Adrenal gland (tissue), 9 donors: ENCODE measurements at regions not wholly inside any gene's neighbourhood (a gene's known extent, or its start where the extent isn't known, plus 50 kb on each side); places are given as distances from the start of the nearest gene placed in this dataset.

Experiments
- DNase-seq, 7 donors: peaks; one replicate each; pipeline ENCODE4 v3.0.0-alpha.2; 2019 to 2020
- H3K27ac ChIP-seq, 5 donors: fragments of 200-600 bp; sonication (generic) in 4 of 5; 1 replicate in 3 of 5; 2 replicates in 2 of 5; pipeline versions ENCODE4 v1.5.1 to v1.8.0; 2016 to 2020; ENCODE audit warnings: mild to moderate bottlenecking in 1 of 5
- H3K27me3 ChIP-seq: fragments of 200-600 bp; 2 replicates; pipeline ENCODE4 v1.8.0; 2021
- H3K36me3 ChIP-seq, 2 donors: fragments of 200-600 bp; replicated peaks in 1 of 2; 1 replicate in 1 of 2; 2 replicates in 1 of 2; pipeline versions ENCODE4 v1.5.1 to v1.8.0; 2018 to 2022
- H3K4me1 ChIP-seq, 2 donors: fragments of 200-600 bp; replicated peaks in 1 of 2; 1 replicate in 1 of 2; 2 replicates in 1 of 2; pipeline versions ENCODE4 v1.5.1 to v1.8.0; 2018 to 2021
- H3K4me3 ChIP-seq, 4 donors: fragments of 200-600 bp; sonication (generic) in 3 of 4; one replicate each; pipeline ENCODE4 v1.5.1; 2016 to 2018
- H3K9me3 ChIP-seq, 3 donors: fragments of 200-600 bp; sonication (generic) in 1 of 3; replicated peaks in 1 of 3; 1 replicate in 2 of 3; 2 replicates in 1 of 3; pipeline versions ENCODE4 v1.5.1 to v1.8.0; 2016 to 2021
- CTCF ChIP-seq, 6 experiments: fragments of 450-650 bp in 4 of 6; fragments of 200-600 bp in 2 of 6; sonication (generic) in 1 of 6; IDR thresholded peaks; 1 replicate in 5 of 6; 2 replicates in 1 of 6; pipeline versions ENCODE4 v1.5.1 to v1.8.0; 2016 to 2021; ENCODE audit warnings: antibody characterized with exemption in 6 of 6, mild to moderate bottlenecking in 2 of 6, moderate library complexity in 1 of 6
- POLR2A ChIP-seq, 2 donors: fragments of 450-650 bp; IDR thresholded peaks; one replicate each; pipeline ENCODE4 v1.6.1; 2017; ENCODE audit warnings: antibody characterized with exemption in 2 of 2, mild to moderate bottlenecking in 2 of 2, moderate library complexity in 1 of 2
- WGBS, 4 donors: extraction: QIAGEN DNeasy Blood & Tissue Kit in 2 of 4; methylation state at CpG; one replicate each; pipeline versions ENCODE4 v1.1.5 to v1.1.7; 2013 to 2017; 5-methylcytosine and 5-hydroxymethylcytosine counted together
- intact Hi-C, 2 donors: fragments of 100-400 bp; cut with DNase I; formaldehyde crosslinking; loops; one replicate each; pipeline versions ENCODE4 v1.14.1 to v1.15.0; 2022 to 2023
- donor health status: healthy with polysubstance abuse.
- donor health status: Bipolar disorder and iron deficiency.
- donor health status: DM: yes; HTN: yes; CAD: no.
- donor health status: DM: no; HTN: no; CAD: no.
- donor health status: DM: no; HTN: no; CAD: no.

DNA sequence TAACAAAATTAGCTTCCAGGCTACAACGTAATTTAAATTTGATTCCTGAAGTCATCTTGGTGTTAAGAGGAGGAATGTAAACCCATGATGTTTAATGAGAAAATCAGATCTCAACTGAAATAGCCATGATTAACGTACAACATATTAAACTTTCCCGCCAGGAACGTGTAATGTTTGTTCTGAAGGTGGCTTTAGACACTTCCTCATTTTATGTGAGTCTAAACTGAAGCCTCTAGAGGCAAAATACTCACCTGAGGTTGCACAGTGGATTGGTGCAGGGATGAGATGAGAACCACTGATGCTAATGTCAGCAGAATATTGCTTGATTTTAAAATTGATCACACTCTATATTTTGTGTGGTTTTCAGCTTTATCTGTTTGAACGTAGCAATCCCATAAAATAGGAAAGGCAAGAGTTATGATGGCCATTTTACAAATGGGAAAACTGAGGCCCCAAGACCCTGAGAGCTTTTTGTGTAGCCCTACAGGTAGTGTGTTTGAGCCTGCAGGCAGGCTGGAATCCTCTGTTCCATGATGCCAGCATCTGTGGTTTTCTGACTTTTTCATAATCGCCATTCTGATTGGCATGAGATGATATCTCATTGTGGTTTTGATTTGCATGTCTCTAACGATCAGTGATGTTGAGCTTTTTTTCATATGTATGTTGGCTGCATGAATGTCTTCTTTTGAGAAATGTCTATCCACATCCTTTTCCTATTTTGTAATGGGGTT, 243.7 kb upstream of the BMPER start:
- 60 to 65% (median 64%) methylated on average over 7 of the region's 7 CpGs for WGBS, 4 donors
- no peaks in the 10 kb centered on the region for H3K9me3 ChIP-seq
- H3K4me1 ChIP-seq: no peaks in the 10 kb centered on the region
- no peak overlapping the region for H3K27ac ChIP-seq
- intact Hi-C loops: no loop called here
- H3K27me3 ChIP-seq: no peaks in the 10 kb centered on the region
- H3K4me3 ChIP-seq: no peak overlapping the region
- TF ChIP-seq CTCF (IDR thresholded peaks at IDR 0.05) (no peak), POLR2A (IDR thresholded peaks at IDR 0.05) (no peak)
- no peaks in the 10 kb centered on the region for H3K36me3 ChIP-seq
- no peak for DNase-seq

GRCh38 chr7:33666531-33666930, 238.8 kb upstream of the BMPER start:
- H3K27ac ChIP-seq: no peak overlapping the region
- intact Hi-C loops: no loop called here
- H3K36me3 ChIP-seq: no peaks in the 10 kb centered on the region
- no peak overlapping the region for H3K4me3 ChIP-seq
- no peaks in the 10 kb centered on the region for H3K4me1 ChIP-seq
- H3K27me3 ChIP-seq: no peaks in the 10 kb centered on the region
- TF ChIP-seq CTCF (IDR thresholded peaks at IDR 0.05): no peak
- no peak for TF ChIP-seq POLR2A (IDR thresholded peaks at IDR 0.05)
- no peak for DNase-seq
- H3K9me3 ChIP-seq: no peaks in the 10 kb centered on the region

DNA sequence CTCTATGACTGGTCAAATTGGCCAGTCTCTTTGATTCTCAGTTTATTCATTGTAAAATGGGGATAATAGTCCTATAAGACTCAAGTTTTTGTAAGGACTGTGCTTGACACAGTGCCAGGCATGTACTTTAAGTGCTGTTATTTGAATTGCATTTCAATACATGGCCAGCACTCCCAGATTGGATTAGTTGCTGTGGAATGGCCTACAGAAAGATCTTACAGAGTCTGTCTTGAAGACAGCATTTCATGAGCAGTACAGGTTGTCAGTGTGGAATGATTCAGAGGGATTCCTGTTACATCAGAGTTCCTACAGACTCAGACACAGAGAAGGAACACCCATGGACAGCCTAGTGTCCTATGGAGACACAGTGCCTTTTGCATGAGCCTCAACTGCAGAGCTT, 238.1 kb upstream of the BMPER start:
- Histone ChIP-seq H3K27ac (no peak overlapping the region), H3K36me3 (no peaks in the 10 kb centered on the region), H3K9me3 (no peaks in the 10 kb centered on the region), H3K4me3 (no peak overlapping the region), H3K27me3 (no peaks in the 10 kb centered on the region), H3K4me1 (no peaks in the 10 kb centered on the region)
- DNase-seq: no peak
- intact Hi-C loops: no loop called here
- TF ChIP-seq CTCF (IDR thresholded peaks at IDR 0.05): no peak
- TF ChIP-seq POLR2A (IDR thresholded peaks at IDR 0.05): no peak

- Histone ChIP-seq H3K9me3 (no peaks in the 10 kb centered on the region), H3K4me1 (no peaks in the 10 kb centered on the region), H3K27ac (no peak overlapping the region), H3K27me3 (no peaks in the 10 kb centered on the region), H3K36me3 (no peaks in the 10 kb centered on the region), H3K4me3 (no peak overlapping the region)
- no peak for DNase-seq
- WGBS, 4 donors: 57 to 71% (median 62%) methylated on average over 5 of the region's 5 CpGs
- no peak for TF ChIP-seq POLR2A (IDR thresholded peaks at IDR 0.05)
- no peak for TF ChIP-seq CTCF (IDR thresholded peaks at IDR 0.05)
- intact Hi-C loops: no loop called here
Observed at GRCh38 chr7:33669251-33669670, 236.1 kb upstream of the BMPER start.
